Neural progenitor cell (in vitro differentiated cells): ENCODE measurements at regions not wholly inside any gene's neighbourhood (a gene's known extent, or its start where the extent isn't known, plus 50 kb on each side); places are given as distances from the start of the nearest gene placed in this dataset.

Experiments
- CTCF ChIP-seq: fragments of 200-600 bp; sonication (generic); IDR thresholded peaks from 2 replicates; pipeline ENCODE4 v1.5.1; 2017; ENCODE audit warnings: antibody characterized with exemption, mild to moderate bottlenecking
- EZH2 ChIP-seq: fragments of 200-600 bp; sonication (generic); IDR thresholded peaks from 2 replicates; pipeline ENCODE4 v1.6.1; 2017; ENCODE audit warnings: antibody characterized with exemption, mild to moderate bottlenecking, moderate library complexity

- no peak for TF ChIP-seq EZH2
- TF ChIP-seq CTCF: no peak
Measured at GRCh38 chr10:90195288-90195840, 494.0 kb downstream of the KIF20B start.
